K562 (cell line): ENCODE measurements at regions not wholly inside any gene's neighbourhood (a gene's known extent, or its start where the extent isn't known, plus 50 kb on each side); places are given as distances from the start of the nearest gene placed in this dataset.

Experiments
- ATAC-seq: fragments of 200-7000 bp; cut with Tn5 transposase; 3 replicates; pipeline ENCODE4 v1.9.1; 2020; ENCODE audit warnings: moderate library complexity
- BruUV-seq: library from RNA; stranded (reverse); fragments of 400-500 nt; replicated peaks from 2 replicates; lab custom pipeline; 2021; lab: Mats Ljungman, UMichigan
- CTCF ChIA-PET: fragments of 300-600 bp; formaldehyde crosslinking; extraction: SDS; loops from one replicate; lab custom pipeline; 2021; ENCODE audit warnings: low intra/inter-chr PET ratio; lab: Yijun Ruan, JAX
- POLR2A ChIA-PET: fragments of 300-600, 350-650 bp; sonication (Branson Sonifier 250); formaldehyde crosslinking; extraction: SDS; loops from one replicate; lab custom pipeline; 2021; ENCODE audit warnings: antibody characterized with exemption, inconsistent platforms; lab: Yijun Ruan, JAX
- DNase-seq, 4 experiments: peaks; one replicate each; pipeline versions ENCODE4 v3.0.0 to v3.0.0-alpha.2; 2011 to 2018; ENCODE audit warnings: low spot score in 3 of 4, mixed read lengths in 3 of 4; ENCODE audit errors: extremely low read depth in 1 of 4
- FAIRE-seq: peaks from 2 replicates; lab custom pipeline; 2011; peaks lifted over from hg19 to GRCh38; lab: Jason Lieb, UNC
- H2AFZ ChIP-seq: 2 replicates; pipeline ENCODE4 v1.6.0; 2011; ENCODE audit warnings: low read depth, low read length, control low read depth, inconsistent platforms
- H3K27ac ChIP-seq: fragments of 200-600 bp; 3 replicates; pipeline ENCODE4 v1.8.0; 2011; ENCODE audit warnings: low read depth, mild to moderate bottlenecking, control low read depth, inconsistent platforms, low read length, moderate library complexity, mixed read lengths; ENCODE audit errors: extremely low read depth
- H3K27me3 ChIP-seq, 2 experiments: fragments of 300-600 bp in 1 of 2; 2 replicates in 1 of 2; 3 replicates in 1 of 2; pipeline versions ENCODE4 v1.6.0 to v1.8.0; 2011; ENCODE audit warnings: inconsistent platforms in 2 of 2, low read length in 2 of 2, mild to moderate bottlenecking in 1 of 2, mixed read lengths in 1 of 2, moderate library complexity in 1 of 2; ENCODE audit not compliant: control insufficient read depth in 2 of 2, insufficient read depth in 2 of 2
- H3K36me3 ChIP-seq: fragments of 300-600 bp; 3 replicates; pipeline ENCODE4 v1.8.0; 2011; ENCODE audit warnings: mild to moderate bottlenecking, low read length, inconsistent platforms; ENCODE audit not compliant: control insufficient read depth, insufficient read depth
- H3K4me1 ChIP-seq, 2 experiments: fragments of 200-600 bp in 1 of 2; replicated peaks in 1 of 2; 2 replicates in 1 of 2; 3 replicates in 1 of 2; pipeline versions ENCODE4 v1.5.1 to v1.8.0; 2011; ENCODE audit warnings: inconsistent platforms in 2 of 2, low read length in 2 of 2, mild to moderate bottlenecking in 1 of 2, mixed read lengths in 1 of 2, moderate library complexity in 1 of 2; ENCODE audit not compliant: control insufficient read depth in 2 of 2, insufficient read depth in 2 of 2
- H3K4me2 ChIP-seq: 2 replicates; pipeline ENCODE4 v1.6.1; 2011; ENCODE audit warnings: low read length, control low read depth, inconsistent platforms, mixed read lengths; ENCODE audit not compliant: insufficient read depth
- H3K4me3 ChIP-seq: fragments of 200-600 bp; sonication (generic), shearing (Covaris generic); 2 replicates; pipeline ENCODE4 v1.5.1; 2016; ENCODE audit warnings: control low read depth, inconsistent platforms
- H3K79me2 ChIP-seq: fragments of 200-600 bp; 3 replicates; pipeline ENCODE4 v1.8.0; 2011; ENCODE audit warnings: low read length, inconsistent platforms; ENCODE audit not compliant: control insufficient read depth, insufficient read depth
- H3K9ac ChIP-seq, 2 experiments: 2 replicates each; pipeline versions ENCODE4 v1.6.0 to v1.6.1; 2011; ENCODE audit warnings: low read depth in 2 of 2, low read length in 2 of 2, control low read depth in 1 of 2, inconsistent platforms in 1 of 2, mild to moderate bottlenecking in 1 of 2, mixed read lengths in 1 of 2; ENCODE audit not compliant: insufficient read depth in 1 of 2
- H3K9me1 ChIP-seq: one replicate; pipeline ENCODE4 v1.6.0; 2011; ENCODE audit warnings: inconsistent platforms, mild to moderate bottlenecking, low read length, moderate library complexity; ENCODE audit not compliant: control insufficient read depth, insufficient read depth
- H3K9me3 ChIP-seq: replicated peaks from 2 replicates; pipeline ENCODE4 v1.5.1; 2011; ENCODE audit warnings: low read depth, low read length, inconsistent platforms; ENCODE audit not compliant: control insufficient read depth, insufficient read depth
- H4K20me1 ChIP-seq: replicated peaks from 2 replicates; pipeline ENCODE4 v1.6.1; 2011; ENCODE audit warnings: low read length, inconsistent platforms, mixed read lengths; ENCODE audit not compliant: control insufficient read depth, insufficient read depth
- HOXB6 ChIP-seq: fragments of 250-450 bp; sonication (Bioruptor Pico); IDR thresholded peaks from 2 replicates; pipeline ENCODE4 v1.5.1; 2022; ENCODE audit warnings: mild to moderate bottlenecking, borderline replicate concordance
- ILF3 ChIP-seq: fragments of 450-650 bp; IDR thresholded peaks from 2 replicates; pipeline ENCODE4 v1.6.1; 2018; ENCODE audit warnings: antibody characterized with exemption, mild to moderate bottlenecking, moderate library complexity, borderline replicate concordance
- MCM7 ChIP-seq, 2 experiments: fragments of 450-650 bp; IDR thresholded peaks; 2 replicates each; pipeline ENCODE4 v1.6.1; 2016 to 2018
- NFRKB ChIP-seq: fragments of 450-650 bp; IDR thresholded peaks from 2 replicates; pipeline ENCODE4 v1.6.1; 2016; ENCODE audit warnings: low read depth
- PCBP1 ChIP-seq: fragments of 200-400 bp; formaldehyde crosslinking; IDR thresholded peaks from 2 replicates; pipeline ENCODE4 v1.6.1; 2018; ENCODE audit warnings: mild to moderate bottlenecking, low read depth, low read length; ENCODE audit not compliant: poor library complexity, severe bottlenecking
- PREB ChIP-seq: sonication (generic); formaldehyde crosslinking; IDR thresholded peaks from 2 replicates; pipeline ENCODE4 v1.8.1; 2023; ENCODE audit warnings: mild to moderate bottlenecking, missing genetic modification reagents
- RBM17 ChIP-seq: fragments of 200-400 bp; formaldehyde crosslinking; IDR thresholded peaks from 2 replicates; pipeline ENCODE4 v1.6.1; 2017; ENCODE audit warnings: low read depth, mild to moderate bottlenecking, low read length, borderline replicate concordance
- SAFB2 ChIP-seq: fragments of 200-400 bp; formaldehyde crosslinking; IDR thresholded peaks from 2 replicates; pipeline ENCODE4 v1.6.1; 2018; ENCODE audit warnings: borderline replicate concordance, low read length, low read depth, moderate library complexity; ENCODE audit not compliant: severe bottlenecking
- SLC30A9 ChIP-seq: fragments of 250-450 bp; sonication (Bioruptor Pico); IDR thresholded peaks from 2 replicates; pipeline ENCODE4 v1.8.0; 2022; ENCODE audit warnings: mild to moderate bottlenecking, moderate library complexity
- SMAD1 ChIP-seq: fragments of 150-350 bp; IDR thresholded peaks from 2 replicates; pipeline ENCODE4 v1.6.1; 2014; ENCODE audit warnings: low read length, low read depth; ENCODE audit not compliant: partially characterized antibody
- SMAD4 ChIP-seq: fragments of 250-450 bp; sonication (Bioruptor Pico); conservative IDR thresholded peaks from 2 replicates; pipeline ENCODE4 v1.8.0; 2021; ENCODE audit warnings: inconsistent platforms, mild to moderate bottlenecking, moderate library complexity
- SRSF1 ChIP-seq: fragments of 200-400 bp; formaldehyde crosslinking; IDR thresholded peaks from 2 replicates; pipeline ENCODE4 v1.6.1; 2017; ENCODE audit warnings: mild to moderate bottlenecking, low read depth, low read length, moderate library complexity
- TCF3 ChIP-seq: sonication (generic); formaldehyde crosslinking; IDR thresholded peaks from 2 replicates; pipeline ENCODE4 v1.4.0; 2020; ENCODE audit warnings: mild to moderate bottlenecking, missing genetic modification reagents
- TFE3 ChIP-seq: fragments of 450-650 bp; formaldehyde crosslinking; IDR thresholded peaks from 2 replicates; pipeline ENCODE4 v1.4.0; 2020; ENCODE audit warnings: mild to moderate bottlenecking, mixed read lengths
- ZKSCAN1 ChIP-seq: fragments of 150-350 bp; IDR thresholded peaks from 2 replicates; pipeline ENCODE4 v1.6.1; 2016; ENCODE audit warnings: low read depth, low read length
- ZNF23 ChIP-seq: fragments of 250-450 bp; sonication (Bioruptor Pico); IDR thresholded peaks from 2 replicates; pipeline ENCODE4 v1.4.0; 2020; ENCODE audit warnings: mild to moderate bottlenecking
- ZNF76 ChIP-seq: fragments of 250-450 bp; sonication (Bioruptor Pico); IDR thresholded peaks from 2 replicates; pipeline ENCODE4 v1.4.0; 2020; ENCODE audit warnings: mild to moderate bottlenecking, moderate library complexity, borderline replicate concordance
- WGBS: fragments of 100-300 bp; shearing (Covaris generic); methylation state at CpG from one replicate; pipeline ENCODE4 v1.1.6; 2016; ENCODE audit warnings: low coverage, mixed read lengths; ENCODE audit not compliant: insufficient coverage; ENCODE audit errors: missing lambda C conversion rate; 5-methylcytosine and 5-hydroxymethylcytosine counted together
- in situ Hi-C: fragments of 300-500 bp; cut with MboI; formaldehyde crosslinking; loops from 4 replicates; pipeline ENCODE4 v1.15.0; 2018; ENCODE audit warnings: inconsistent platforms, mixed read lengths
- intact Hi-C: fragments of 100-400 bp; cut with micrococcal nuclease; formaldehyde crosslinking; loops from 2 replicates; pipeline ENCODE4 v1.14.2; 2022

- Histone ChIP-seq H4K20me1 (no peaks in the 10 kb centered on the region), H3K27me3 (no peaks in the 10 kb centered on the region), H3K4me2 (no peak overlapping the region), H3K27ac (no peak overlapping the region), H3K9me1 (no peaks in the 10 kb centered on the region), H3K36me3 (no peaks in the 10 kb centered on the region), H3K9me3 (no peaks in the 10 kb centered on the region), H3K4me3 (no peak overlapping the region), H3K4me1 (no peaks in the 10 kb centered on the region), H3K9ac (no peak overlapping the region), H2AFZ (no peak overlapping the region), H3K79me2 (no peaks in the 10 kb centered on the region)
- intact Hi-C loops, result no loop called here
- POLR2A ChIA-PET, result no interaction called here
- CTCF ChIA-PET, result interaction anchor here (0.6 kb wide), 1 partner anchor 287 kb away, joined by 3 read pairs; no protein-coding TSS in a partner anchor
- TF ChIP-seq NFRKB (no peak), HOXB6 (CRISPR knock-in tag) (no peak), ILF3 (no peak), SAFB2 (no peak), SMAD4 (no peak), SMAD1 (no peak), ZNF76 (CRISPR knock-in tag) (no peak), SRSF1 (no peak), TFE3 (CRISPR knock-in tag) (no peak), ZKSCAN1 (no peak), PREB (CRISPR knock-in tag) (no peak), RBM17 (no peak), PCBP1 (no peak), SLC30A9 (CRISPR knock-in tag) (no peak), TCF3 (no peak), ZNF23 (CRISPR knock-in tag) (no peak), MCM7 (IDR thresholded peaks at IDR 0.05) (no peak)
- BruUV-seq, result no TSS peak
- in situ Hi-C loops, result no loop called here
- FAIRE-seq, result no peak
- no peak for ATAC-seq
- 0% methylated on average over 5 of the region's 5 CpGs for WGBS
- no peak for DNase-seq
Observed at GRCh38 chr9:13047827-13048587, 231.5 kb downstream of the MPDZ start.
